H9 (cell line): ENCODE measurements at regions not wholly inside any gene's neighbourhood (a gene's known extent, or its start where the extent isn't known, plus 50 kb on each side); places are given as distances from the start of the nearest gene placed in this dataset.

Experiments used
- DNase-seq: peaks from one replicate; pipeline ENCODE4 v3.0.0-alpha.2; 2017
- H2AFZ ChIP-seq: one replicate; pipeline ENCODE4 v1.6.1; 2013; ENCODE audit warnings: mild to moderate bottlenecking, low read length, control low read depth, moderate library complexity
- H2AK5ac ChIP-seq: 2 replicates; pipeline ENCODE4 v1.6.1; 2013; ENCODE audit warnings: low read length, control low read depth, mixed read lengths; ENCODE audit not compliant: insufficient read length
- H2BK120ac ChIP-seq: one replicate; pipeline ENCODE4 v1.6.1; 2013; ENCODE audit warnings: low read depth, mild to moderate bottlenecking, low read length, control low read depth, inconsistent platforms; ENCODE audit not compliant: poor library complexity, severe bottlenecking
- H2BK12ac ChIP-seq: 2 replicates; pipeline ENCODE4 v1.6.1; 2013; ENCODE audit warnings: low read length, control low read depth, mixed read lengths, low read depth; ENCODE audit not compliant: insufficient read length
- H2BK15ac ChIP-seq: 2 replicates; pipeline ENCODE4 v1.6.1; 2013; ENCODE audit warnings: low read depth, low read length, control low read depth
- H2BK20ac ChIP-seq: one replicate; pipeline ENCODE4 v1.6.1; 2013; ENCODE audit warnings: low read depth, mild to moderate bottlenecking, low read length, control low read depth, inconsistent platforms; ENCODE audit not compliant: poor library complexity, severe bottlenecking
- H2BK5ac ChIP-seq: 2 replicates; pipeline ENCODE4 v1.6.1; 2013; ENCODE audit warnings: low read length, control low read depth, mixed read lengths; ENCODE audit not compliant: insufficient read length
- H3K14ac ChIP-seq: 2 replicates; pipeline ENCODE4 v1.6.1; 2013; ENCODE audit warnings: low read length, control low read depth; ENCODE audit not compliant: insufficient read depth
- H3K18ac ChIP-seq: 2 replicates; pipeline ENCODE4 v1.6.1; 2013; ENCODE audit warnings: low read depth, mild to moderate bottlenecking, mixed read lengths, low read length, control low read depth; ENCODE audit not compliant: insufficient read length
- H3K23ac ChIP-seq: 2 replicates; pipeline ENCODE4 v1.6.1; 2013; ENCODE audit warnings: low read length, control low read depth, mixed read lengths, low read depth; ENCODE audit not compliant: insufficient read length
- H3K23me2 ChIP-seq: 2 replicates; pipeline ENCODE4 v1.6.1; 2013; ENCODE audit warnings: low read depth, mild to moderate bottlenecking, mixed read lengths, low read length, control low read depth; ENCODE audit not compliant: insufficient read length, poor library complexity, severe bottlenecking
- H3K27ac ChIP-seq: 2 replicates; pipeline ENCODE4 v1.5.1; 2013; ENCODE audit warnings: low read length, control low read depth, mixed read lengths, low read depth; ENCODE audit not compliant: insufficient read length
- H3K27me3 ChIP-seq: 2 replicates; pipeline ENCODE4 v1.6.1; 2013; ENCODE audit warnings: low read length, control low read depth, inconsistent platforms; ENCODE audit not compliant: insufficient read depth
- H3K4ac ChIP-seq: 2 replicates; pipeline ENCODE4 v1.6.1; 2013; ENCODE audit warnings: low read depth, mild to moderate bottlenecking, control low read depth, inconsistent platforms, low read length, moderate library complexity
- H3K4me1 ChIP-seq: 2 replicates; pipeline ENCODE4 v1.6.1; 2013; ENCODE audit warnings: low read length, control low read depth, inconsistent platforms; ENCODE audit not compliant: insufficient read depth
- H3K4me2 ChIP-seq: 2 replicates; pipeline ENCODE4 v1.6.1; 2013; ENCODE audit warnings: low read length, control low read depth, mixed read lengths; ENCODE audit not compliant: insufficient read length, insufficient read depth
- H3K56ac ChIP-seq: 2 replicates; pipeline ENCODE4 v1.6.1; 2013; ENCODE audit warnings: low read depth, mild to moderate bottlenecking, mixed read lengths, low read length, control low read depth; ENCODE audit not compliant: insufficient read length
- H3K79me1 ChIP-seq: 2 replicates; pipeline ENCODE4 v1.6.1; 2013; ENCODE audit warnings: low read depth, mild to moderate bottlenecking, moderate library complexity, low read length, control low read depth, inconsistent platforms; ENCODE audit not compliant: insufficient read depth, poor library complexity, severe bottlenecking
- H3K79me2 ChIP-seq: 2 replicates; pipeline ENCODE4 v1.6.1; 2013; ENCODE audit warnings: low read length, control low read depth, inconsistent platforms; ENCODE audit not compliant: insufficient read depth
- H3K9ac ChIP-seq: 2 replicates; pipeline ENCODE4 v1.6.1; 2013; ENCODE audit warnings: low read length, control low read depth, mixed read lengths; ENCODE audit not compliant: insufficient read length; ENCODE audit errors: extremely low read depth
- H3K9me3 ChIP-seq: one replicate; pipeline ENCODE4 v1.6.1; 2013; ENCODE audit warnings: low read depth, low read length, inconsistent platforms; ENCODE audit not compliant: control insufficient read depth
- H3T11ph ChIP-seq: one replicate; pipeline ENCODE4 v1.6.1; 2013; ENCODE audit warnings: mild to moderate bottlenecking, low read length, control low read depth, inconsistent platforms
- H4K20me1 ChIP-seq: one replicate; pipeline ENCODE4 v1.6.1; 2013; ENCODE audit not compliant: control insufficient read depth, insufficient read length, insufficient read depth
- H4K5ac ChIP-seq: 2 replicates; pipeline ENCODE4 v1.6.1; 2013; ENCODE audit warnings: low read depth, mild to moderate bottlenecking, mixed read lengths, low read length, control low read depth; ENCODE audit not compliant: insufficient read length
- H4K8ac ChIP-seq: replicated peaks from 2 replicates; pipeline ENCODE4 v1.6.1; 2013; ENCODE audit warnings: low read length, control low read depth, mixed read lengths, low read depth; ENCODE audit not compliant: insufficient read length
- H4K91ac ChIP-seq: 2 replicates; pipeline ENCODE4 v1.6.1; 2013; ENCODE audit warnings: low read depth, mild to moderate bottlenecking, moderate library complexity, mixed read lengths, low read length, control low read depth; ENCODE audit not compliant: insufficient read length
- H3K27ac Mint-ChIP-seq, 3 experiments: 2 replicates in 2 of 3; 3 replicates in 1 of 3; pipeline ENCODE4 v1.8.0; 2020 to 2021; ENCODE audit warnings: mixed read lengths in 3 of 3, mild to moderate bottlenecking in 1 of 3, moderate library complexity in 1 of 3
- H3K27me3 Mint-ChIP-seq: 2 replicates; pipeline ENCODE4 v1.8.0; 2021; ENCODE audit warnings: low read depth, mild to moderate bottlenecking, moderate library complexity, mixed read lengths
- H3K36me3 Mint-ChIP-seq, 3 experiments: 2 replicates in 2 of 3; 3 replicates in 1 of 3; pipeline ENCODE4 v1.8.0; 2020 to 2021; ENCODE audit warnings: low read depth in 3 of 3, mixed read lengths in 3 of 3; ENCODE audit not compliant: insufficient read depth in 1 of 3
- H3K4me1 Mint-ChIP-seq, 2 experiments: 2 replicates each; pipeline ENCODE4 v1.8.0; 2020; ENCODE audit warnings: mixed read lengths in 2 of 2
- H3K4me3 Mint-ChIP-seq, 2 experiments: 2 replicates in 1 of 2; 3 replicates in 1 of 2; pipeline ENCODE4 v1.8.0; 2020 to 2021; ENCODE audit warnings: mild to moderate bottlenecking in 2 of 2, mixed read lengths in 2 of 2, moderate library complexity in 1 of 2
- H3K9me3 Mint-ChIP-seq, 2 experiments: 2 replicates in 1 of 2; 3 replicates in 1 of 2; pipeline ENCODE4 v1.8.0; 2020; ENCODE audit warnings: mild to moderate bottlenecking in 2 of 2, mixed read lengths in 2 of 2, moderate library complexity in 1 of 2
- CTCF ChIP-seq: fragments of 200-600 bp; sonication (generic); conservative IDR thresholded peaks from 3 replicates; pipeline ENCODE4 v1.8.0; 2021; ENCODE audit warnings: antibody characterized with exemption, mild to moderate bottlenecking
- WGBS: extraction: QIAGEN DNeasy Blood & Tissue Kit; methylation state at CpG from one replicate; pipeline ENCODE4 v1.1.7; 2013; ENCODE audit warnings: missing lambda C conversion rate, low lambda C conversion rate, mixed read lengths; ENCODE audit not compliant: insufficient read length; ENCODE audit errors: extremely low coverage; 5-methylcytosine and 5-hydroxymethylcytosine counted together

GRCh38 chr19:13633522-13633922, 127.2 kb upstream of the CACNA1A start:
- H3K27ac ChIP-seq, result no peak overlapping the region
- no peak overlapping the region for H2BK20ac ChIP-seq
- peaks cover 11 to 15% of the 10 kb centered on the region in 2 experiments for H3K4me1 Mint-ChIP-seq
- H4K91ac ChIP-seq, result no peak overlapping the region
- H3K9me3 ChIP-seq, result no peaks in the 10 kb centered on the region
- no peak overlapping the region for H3K56ac ChIP-seq
- no peak overlapping the region for H4K8ac ChIP-seq
- peaks cover 7% of the 10 kb centered on the region; the same call in 1 of the 2 replicates for H3K4me1 ChIP-seq
- no peak overlapping the region for H2AFZ ChIP-seq
- no peak overlapping the region for H3K4ac ChIP-seq
- H2BK120ac ChIP-seq, result no peak overlapping the region
- no peak overlapping the region for H3K9ac ChIP-seq
- DNase-seq, result no peak
- no peak for TF ChIP-seq CTCF
- H3K79me2 ChIP-seq, result no peaks in the 10 kb centered on the region
- no peak overlapping the region for H3K4me3 Mint-ChIP-seq
- H3K4me2 ChIP-seq, result no peak overlapping the region
- H3K27ac Mint-ChIP-seq, result peak overlapping the region in 1 of 3 experiments; percentile 14; a peak in 1 of 7 replicates
- no peaks in the 10 kb centered on the region for H4K20me1 ChIP-seq
- no peak overlapping the region for H2BK12ac ChIP-seq
- no peak overlapping the region for H3K23ac ChIP-seq
- H3K36me3 Mint-ChIP-seq, result peaks cover 0 to 2% (median 0%) of the 10 kb centered on the region in 3 experiments; a peak in 1 of 7 replicates
- peaks cover 2% of the 10 kb centered on the region for H3K27me3 Mint-ChIP-seq
- no peak overlapping the region for H2BK5ac ChIP-seq
- no peak overlapping the region for H2BK15ac ChIP-seq
- H3K18ac ChIP-seq, result no peak overlapping the region
- no peaks in the 10 kb centered on the region for H3K79me1 ChIP-seq
- H3K27me3 ChIP-seq, result no peaks in the 10 kb centered on the region
- no peak overlapping the region for H3K14ac ChIP-seq
- no peak overlapping the region for H2AK5ac ChIP-seq
- no peak overlapping the region for H4K5ac ChIP-seq
- no peaks in the 10 kb centered on the region for H3K23me2 ChIP-seq
- no peak overlapping the region for H3T11ph ChIP-seq
- H3K9me3 Mint-ChIP-seq, result peaks cover 6 to 12% of the 10 kb centered on the region in 2 experiments; a peak in 3 of 5 replicates
- WGBS, result no CpG with 5 or more reads among the region's 1 CpG
